ENCODE measurements at regions not wholly inside any gene's neighbourhood (a gene's known extent, or its start where the extent isn't known, plus 50 kb on each side); places are given as distances from the start of the nearest gene placed in this dataset.

DNA sequence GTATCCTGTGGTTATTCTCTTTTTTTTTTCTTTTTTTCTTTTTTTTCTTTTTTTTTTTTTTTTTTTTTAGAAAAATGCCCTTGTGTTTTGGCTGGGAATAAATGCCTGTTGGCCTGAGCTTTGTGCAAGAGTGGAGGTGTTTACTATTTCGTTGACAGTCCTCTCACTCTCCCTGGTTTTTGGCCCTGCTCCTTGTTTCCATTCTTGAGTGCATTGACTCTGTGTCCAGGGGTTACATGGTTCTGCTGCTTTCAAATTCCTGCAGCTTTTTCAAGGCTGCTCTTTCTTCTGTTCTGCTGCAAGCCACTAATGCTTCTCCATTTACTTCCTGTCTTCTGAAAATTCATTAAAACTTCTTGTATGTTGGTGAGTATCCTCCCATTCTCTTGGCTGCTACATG, 59.7 kb upstream of the TBX20 start:
- TF ChIP-seq, protein P1, sequence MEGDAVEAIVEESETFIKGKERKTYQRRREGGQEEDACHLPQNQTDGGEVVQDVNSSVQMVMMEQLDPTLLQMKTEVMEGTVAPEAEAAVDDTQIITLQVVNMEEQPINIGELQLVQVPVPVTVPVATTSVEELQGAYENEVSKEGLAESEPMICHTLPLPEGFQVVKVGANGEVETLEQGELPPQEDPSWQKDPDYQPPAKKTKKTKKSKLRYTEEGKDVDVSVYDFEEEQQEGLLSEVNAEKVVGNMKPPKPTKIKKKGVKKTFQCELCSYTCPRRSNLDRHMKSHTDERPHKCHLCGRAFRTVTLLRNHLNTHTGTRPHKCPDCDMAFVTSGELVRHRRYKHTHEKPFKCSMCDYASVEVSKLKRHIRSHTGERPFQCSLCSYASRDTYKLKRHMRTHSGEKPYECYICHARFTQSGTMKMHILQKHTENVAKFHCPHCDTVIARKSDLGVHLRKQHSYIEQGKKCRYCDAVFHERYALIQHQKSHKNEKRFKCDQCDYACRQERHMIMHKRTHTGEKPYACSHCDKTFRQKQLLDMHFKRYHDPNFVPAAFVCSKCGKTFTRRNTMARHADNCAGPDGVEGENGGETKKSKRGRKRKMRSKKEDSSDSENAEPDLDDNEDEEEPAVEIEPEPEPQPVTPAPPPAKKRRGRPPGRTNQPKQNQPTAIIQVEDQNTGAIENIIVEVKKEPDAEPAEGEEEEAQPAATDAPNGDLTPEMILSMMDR (IDR thresholded peaks at IDR 0.05) = no peak
- no peak for TF ChIP-seq POLR2A (IDR thresholded peaks at IDR 0.05)
